ENCODE measurements at regions not wholly inside any gene's neighbourhood (a gene's known extent, or its start where the extent isn't known, plus 50 kb on each side); places are given as distances from the start of the nearest gene placed in this dataset.

DNA sequence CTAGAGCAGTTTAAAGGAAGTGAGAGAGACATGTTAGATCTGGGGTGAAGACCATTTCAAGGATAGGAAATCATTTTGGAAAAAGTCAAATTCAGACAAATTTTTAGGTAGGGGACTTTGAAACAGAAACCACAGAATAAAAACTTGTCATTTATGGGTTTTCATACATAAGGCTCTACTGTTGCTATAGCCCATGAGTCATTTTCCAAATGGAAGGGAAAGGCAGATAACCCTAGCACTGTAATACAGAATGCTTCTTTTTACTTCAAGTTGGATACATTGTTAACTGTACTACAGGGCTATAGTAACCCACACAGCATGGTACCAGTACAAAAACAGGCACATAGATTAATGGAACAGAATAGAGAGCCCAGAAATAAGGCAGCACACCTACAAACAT, 455.4 kb downstream of the EBF1 start:
- DNase-seq: no peak

DNA sequence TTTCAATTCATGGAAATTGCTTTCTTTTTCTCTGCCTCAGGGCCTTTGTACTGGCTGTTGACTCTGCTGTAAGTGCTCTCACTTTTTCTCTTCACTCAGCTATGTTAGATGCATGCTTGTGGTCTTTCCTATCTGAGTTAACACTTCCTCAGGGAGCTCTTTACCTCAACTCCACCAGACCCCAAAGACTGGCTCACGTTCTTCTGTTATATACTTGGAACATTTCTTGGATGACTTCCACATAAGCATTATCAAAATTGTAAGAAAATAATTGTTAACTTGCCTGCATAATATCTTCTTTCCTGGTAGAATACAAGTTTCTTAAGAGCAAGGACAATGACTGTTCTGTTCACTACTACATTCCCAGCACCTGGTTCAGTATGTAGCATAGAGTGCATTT, 455.9 kb downstream of the EBF1 start:
- DNase-seq: no peak

DNA sequence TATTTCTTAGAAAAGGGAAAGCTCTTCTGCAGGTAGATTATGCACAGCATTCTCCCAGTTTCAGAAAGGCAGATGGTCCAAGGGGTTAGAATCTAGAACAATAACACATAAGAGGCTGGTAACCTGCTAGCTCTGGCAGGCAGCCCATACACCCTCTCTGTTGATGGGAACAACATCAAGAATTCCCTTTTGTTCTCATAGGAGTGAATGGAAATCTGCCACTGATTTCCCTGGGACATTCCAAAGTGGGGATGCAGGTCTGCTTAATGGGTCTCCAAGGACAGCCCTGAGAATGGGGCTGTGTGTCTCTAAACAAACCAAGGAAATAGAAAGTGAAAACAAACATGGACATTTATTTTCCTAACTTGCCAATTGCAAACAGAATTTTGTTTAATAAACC, 456.8 kb downstream of the EBF1 start:
- DNase-seq: no peak

DNA sequence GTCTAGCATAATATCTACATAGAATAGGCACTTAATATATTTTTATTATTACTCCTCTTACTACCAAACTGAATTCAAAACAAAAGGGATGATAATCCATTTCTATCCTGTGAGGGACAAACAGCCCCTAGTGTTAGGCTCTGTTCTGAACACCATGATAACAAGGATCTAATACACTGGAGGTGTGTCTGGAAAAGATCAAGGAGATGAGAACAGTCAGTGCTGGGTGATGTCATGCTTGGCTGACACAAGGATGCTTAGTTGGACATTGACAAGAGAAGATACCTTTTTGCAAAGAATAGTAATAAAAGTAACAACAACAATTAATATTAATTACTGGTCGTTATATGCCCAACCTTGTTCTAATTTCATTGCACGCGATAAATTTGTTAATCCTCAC, 458.7 kb downstream of the EBF1 start:
- no peak for DNase-seq

DNA sequence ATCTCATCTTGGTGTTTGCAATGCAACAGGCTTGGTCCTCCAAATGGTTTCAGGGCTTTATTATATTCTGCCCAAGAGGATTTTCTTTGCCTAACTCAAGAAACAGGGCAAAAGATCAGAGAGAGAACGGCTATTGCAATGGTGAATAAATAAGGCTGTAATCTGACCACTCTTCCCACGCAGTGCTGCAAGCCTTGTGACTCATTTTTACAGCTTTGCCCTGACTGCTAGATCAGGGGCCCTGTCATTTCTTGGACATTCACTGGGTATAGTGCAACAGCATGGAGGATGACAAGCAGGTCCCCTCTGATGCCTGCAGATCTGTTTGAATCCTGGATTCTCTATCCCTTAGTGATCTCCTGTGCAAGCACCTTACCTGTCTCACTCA, 459.1 kb downstream of the EBF1 start:
- no peak for DNase-seq

DNA sequence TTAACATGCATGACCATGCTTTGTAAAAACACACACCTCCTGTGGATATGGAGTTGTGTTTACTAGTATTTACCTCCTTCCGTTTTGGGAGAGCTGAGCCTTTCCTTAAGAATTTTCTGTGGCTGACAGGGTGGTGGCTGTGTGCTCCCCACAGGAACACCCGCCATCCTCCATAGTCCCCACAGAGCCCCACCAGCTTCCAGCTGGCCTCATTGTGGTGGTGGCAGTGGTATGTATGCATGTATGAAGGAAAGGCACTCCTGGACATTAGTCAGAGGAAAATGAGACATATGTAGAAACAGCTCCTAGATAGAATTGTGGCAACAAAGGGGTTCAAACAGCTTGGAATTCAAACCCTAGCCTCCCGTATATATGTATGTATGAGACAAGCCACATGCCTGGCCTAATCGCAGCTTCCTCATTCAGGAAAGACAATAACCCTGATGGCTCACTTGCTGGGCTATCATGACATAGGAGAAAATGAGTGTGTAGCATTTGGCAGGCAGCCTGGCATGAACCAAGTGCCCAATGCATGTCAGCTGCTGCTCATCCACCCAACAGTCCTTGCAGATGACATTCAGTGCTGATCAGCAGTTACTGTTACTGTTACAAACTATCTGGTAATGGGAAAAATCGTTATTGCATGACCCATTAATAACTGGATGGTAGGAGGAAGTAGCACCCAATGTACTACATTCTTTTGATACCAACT, 459.7 kb downstream of the EBF1 start:
- DNase-seq: no peak

DNA sequence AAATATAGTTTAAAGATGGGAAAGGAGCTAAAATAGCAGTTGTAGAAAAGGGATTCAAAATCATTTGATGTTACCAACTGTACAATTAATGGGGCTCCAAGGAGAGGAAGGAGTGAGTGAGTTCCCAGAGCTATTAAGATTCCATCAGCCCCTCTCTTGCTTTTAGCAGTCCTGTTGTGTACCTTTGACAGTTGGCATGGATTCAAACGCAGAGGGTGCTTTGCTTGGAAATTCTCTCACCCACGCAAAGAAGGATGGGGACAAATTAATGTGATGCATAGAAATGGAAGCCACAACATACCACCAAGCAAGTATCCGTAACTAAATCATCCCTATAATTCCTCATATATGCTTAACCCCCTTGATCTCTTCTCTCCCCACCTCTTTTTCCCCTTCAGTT, 461.3 kb downstream of the EBF1 start:
- DNase-seq: no peak

DNA sequence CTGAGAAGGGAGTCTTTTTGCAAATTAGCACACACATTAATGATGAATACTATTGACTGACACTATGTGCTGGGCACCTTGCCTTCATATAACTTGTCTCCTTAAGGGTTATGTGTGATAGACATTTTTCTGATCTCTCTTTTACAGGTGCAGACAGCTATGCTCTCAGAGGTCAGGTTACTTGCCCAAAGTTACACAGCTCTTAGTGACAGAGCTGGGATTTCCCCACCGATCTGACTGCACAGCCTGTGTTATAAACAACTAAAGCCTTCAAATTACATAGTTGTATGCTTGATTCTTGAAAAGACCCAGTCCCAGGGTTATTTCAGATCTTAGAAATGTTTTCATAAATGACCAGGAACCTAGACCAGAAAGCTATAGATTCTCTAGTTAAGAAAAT, 462.7 kb downstream of the EBF1 start:
- no peak for DNase-seq

DNA sequence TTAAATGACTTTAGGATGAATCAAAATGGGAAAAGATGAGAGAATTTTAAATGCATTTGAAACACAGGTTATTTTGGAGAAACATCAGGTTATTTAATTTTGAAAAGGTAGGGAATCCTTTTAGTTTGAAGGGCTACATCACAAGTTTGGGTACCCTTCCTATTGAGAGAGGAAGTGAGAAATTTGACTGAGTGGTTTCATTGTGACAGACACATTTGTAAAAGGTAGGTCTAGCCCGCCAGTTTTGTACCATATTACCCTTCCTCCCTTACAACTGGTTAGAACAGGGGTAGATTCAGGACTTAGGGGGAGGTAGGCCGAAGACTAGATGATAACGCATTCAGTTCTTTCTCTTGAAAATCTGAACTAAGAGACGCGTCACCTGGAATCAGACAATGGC, 464.2 kb downstream of the EBF1 start:
- no peak for DNase-seq

DNA sequence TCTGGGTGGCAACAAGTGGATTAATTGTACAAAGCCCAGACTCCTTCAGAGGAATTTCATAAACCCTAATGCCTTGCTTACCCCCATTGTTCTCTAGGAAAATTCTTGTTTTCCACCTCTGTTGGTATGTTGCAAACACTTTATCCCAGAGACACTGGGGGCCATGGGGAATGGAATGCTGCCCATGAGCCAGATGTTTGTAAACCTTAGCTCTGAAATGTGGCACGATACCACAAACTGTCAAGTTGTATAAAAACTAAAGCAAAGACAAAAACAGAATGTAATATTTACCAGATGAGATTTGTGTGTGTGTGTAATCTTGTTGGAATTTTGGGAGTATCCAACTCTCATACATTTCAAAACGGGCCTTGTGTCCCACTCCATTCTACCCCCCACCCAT, 465.0 kb downstream of the EBF1 start:
- no peak for DNase-seq

DNA sequence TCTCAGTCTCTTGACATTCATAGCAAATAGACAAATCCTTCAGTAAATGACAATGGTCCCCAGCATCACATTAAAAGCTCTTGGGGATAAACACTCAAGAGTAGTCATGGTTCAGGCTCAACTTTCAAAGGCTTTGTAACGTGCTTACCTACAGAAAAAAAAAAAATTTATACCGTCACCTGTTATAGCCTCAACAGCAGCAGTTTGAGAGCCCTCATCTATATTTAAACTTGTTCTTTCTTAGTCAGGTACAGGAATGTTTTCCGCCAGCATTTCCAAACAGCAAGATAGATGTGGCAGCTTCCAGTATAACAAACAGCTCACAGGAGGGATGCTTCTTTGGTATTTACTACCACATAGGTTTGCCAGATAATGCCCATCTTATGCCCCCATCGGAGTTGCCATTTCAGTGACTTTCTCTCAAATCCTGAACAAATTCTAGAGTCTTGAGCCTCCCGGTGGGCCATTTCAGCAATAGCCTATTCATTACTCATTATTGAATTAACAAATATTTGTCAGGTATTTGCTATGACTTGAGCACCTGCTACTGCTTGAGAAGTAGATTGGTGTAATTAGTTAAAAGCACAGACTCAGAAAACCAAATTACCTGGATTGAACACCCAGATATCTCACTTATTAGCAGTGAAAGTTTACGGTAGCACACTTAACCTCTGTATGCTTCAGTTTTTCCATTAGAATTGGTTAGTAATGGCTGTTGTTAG, 470.0 kb downstream of the EBF1 start:
- DNase-seq: no peak

DNA sequence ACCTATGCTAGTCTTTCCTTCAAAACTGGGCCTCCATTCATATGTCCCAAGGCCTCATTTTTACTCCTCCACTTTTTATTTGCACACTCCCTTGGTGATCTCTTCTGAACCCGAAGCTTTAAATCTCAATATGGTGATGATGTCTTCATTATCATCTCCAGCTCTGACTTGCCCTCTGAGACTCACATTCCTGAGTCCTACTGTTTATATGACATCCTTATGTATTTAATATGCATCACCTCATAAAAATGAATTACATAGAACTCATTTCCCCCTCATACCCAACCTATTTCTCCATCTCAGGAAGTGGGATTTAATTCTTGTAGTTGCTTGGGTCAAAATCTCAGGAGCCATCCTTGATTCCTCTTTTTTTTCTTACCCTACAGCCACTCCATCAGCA, 473.0 kb downstream of the EBF1 start:
- no peak for DNase-seq

DNA sequence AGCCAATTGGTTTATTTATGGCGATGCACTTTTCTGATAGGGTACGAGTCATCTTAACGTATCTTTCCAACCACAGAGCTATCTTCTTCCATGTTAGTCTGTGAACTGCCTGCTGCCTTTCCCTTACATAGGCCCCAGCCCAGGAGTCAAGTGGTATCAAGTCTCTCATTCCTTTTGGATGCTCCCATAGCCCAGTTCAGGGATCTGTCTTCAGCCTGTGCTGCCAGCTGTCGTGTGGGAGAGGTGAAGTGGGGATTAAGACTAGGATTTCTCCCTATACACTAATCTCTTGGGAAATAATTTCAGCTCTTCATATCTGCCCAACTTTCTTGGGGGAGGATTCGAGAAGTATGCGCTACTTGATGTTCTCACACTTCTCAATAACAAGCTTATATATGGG, 475.7 kb downstream of the EBF1 start:
- DNase-seq: no peak

DNA sequence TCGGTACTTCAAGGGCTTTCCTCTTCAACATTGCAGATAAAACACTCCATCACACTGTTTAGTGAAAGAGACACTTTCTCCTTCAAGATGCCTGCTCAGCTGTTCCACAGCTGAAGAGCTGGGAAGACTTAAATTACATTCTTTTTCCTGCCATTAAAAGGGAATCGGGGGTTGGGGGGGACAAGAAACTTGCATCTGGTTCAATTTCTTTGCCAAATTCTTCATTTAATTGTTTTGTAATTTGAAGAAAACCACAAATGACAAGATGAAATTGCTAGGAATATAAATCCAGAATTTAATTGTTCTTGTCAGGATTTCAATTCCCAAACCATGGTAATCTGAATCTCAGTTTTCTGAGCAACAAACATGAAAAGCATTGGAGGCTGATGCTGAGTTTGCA, 478.3 kb downstream of the EBF1 start:
- DNase-seq: no peak

DNA sequence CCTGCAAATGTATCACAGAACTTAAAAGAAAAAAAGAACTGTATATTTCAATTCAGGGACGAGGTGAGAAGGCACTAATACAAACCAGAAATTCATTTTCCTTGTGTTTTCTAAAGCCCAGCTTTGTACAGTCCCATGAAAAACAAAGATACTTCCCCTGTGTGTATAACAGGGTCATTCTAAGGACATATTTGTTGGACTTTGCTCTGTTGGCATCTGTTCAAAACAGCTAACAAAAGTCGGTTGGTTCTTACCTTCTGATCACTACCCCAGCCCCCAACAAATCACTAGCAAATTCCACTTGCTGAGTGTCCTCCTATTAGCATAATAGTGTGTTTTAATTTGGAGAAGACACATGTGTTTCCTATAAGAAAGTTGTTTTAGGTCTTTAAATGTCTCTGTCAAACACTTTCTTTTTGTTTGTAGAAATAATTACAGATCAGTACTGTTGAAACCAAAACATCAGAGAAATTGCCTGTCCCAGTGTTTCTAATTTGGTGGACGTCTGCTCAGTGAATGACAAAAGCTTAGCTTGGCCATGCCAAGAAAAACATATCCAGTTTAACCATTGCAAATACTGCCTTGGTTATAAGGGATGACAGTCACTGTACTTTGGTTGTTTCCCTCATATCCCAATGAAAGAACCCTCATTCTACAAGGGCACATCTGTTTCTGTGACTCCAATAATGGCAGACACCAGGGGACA, 480.5 kb downstream of the EBF1 start:
- DNase-seq: no peak

DNA sequence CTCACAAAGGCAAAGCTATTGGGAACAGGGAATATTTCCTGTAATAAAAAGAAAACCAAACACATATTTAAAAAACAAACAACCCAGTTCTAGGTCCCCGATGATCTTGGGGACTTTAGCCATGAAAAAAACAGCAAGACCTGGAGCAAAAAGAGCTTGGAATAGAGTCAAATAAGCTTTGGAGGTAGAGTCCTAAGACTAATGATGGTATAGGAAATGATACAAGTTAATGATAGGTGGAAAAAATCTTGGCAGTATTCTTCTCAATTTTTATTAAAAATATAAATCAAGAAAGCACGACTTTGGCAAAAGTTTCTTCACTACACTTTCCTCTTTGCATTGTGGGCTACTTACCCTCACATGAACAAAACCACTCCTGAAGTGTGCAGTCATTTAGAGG, 481.5 kb downstream of the EBF1 start:
- DNase-seq: no peak

DNA sequence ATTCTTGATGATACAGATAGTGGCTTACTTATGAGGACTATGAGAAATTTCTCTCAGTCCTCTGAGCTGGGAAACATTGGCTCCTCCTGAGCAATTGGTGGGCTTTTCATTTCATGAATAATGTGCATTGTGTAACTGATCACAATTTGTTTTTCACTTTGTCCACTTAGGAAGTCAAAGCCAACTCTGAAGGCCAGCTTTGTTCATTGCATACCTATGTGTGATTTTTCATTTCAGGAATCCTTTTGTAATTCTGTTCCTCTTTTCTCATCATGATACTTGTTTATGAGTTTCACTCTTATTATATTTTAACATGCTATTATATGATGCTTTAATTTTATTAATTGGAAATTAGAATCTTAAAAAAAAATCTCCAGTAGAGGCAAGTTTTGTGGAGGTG, 483.0 kb downstream of the EBF1 start:
- DNase-seq: no peak

DNA sequence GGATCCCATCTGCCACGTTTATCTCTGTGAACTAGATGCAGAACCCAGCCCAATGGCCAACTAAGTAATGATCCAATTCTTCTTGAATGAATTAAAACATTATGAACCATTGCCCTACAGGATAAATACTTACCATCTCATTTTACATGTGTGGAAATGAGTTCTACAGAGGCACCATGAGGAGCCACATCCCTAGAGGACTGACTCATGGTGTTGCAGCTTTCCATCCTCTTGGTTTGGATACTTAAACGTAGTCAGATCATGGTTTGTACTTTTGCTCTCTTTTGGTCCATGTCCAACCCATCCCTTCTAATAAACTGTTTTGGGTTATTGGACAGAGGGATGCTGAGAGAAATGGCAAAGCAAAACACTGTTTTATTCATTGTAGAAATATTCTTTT, 484.8 kb downstream of the EBF1 start:
- no peak for DNase-seq

DNA sequence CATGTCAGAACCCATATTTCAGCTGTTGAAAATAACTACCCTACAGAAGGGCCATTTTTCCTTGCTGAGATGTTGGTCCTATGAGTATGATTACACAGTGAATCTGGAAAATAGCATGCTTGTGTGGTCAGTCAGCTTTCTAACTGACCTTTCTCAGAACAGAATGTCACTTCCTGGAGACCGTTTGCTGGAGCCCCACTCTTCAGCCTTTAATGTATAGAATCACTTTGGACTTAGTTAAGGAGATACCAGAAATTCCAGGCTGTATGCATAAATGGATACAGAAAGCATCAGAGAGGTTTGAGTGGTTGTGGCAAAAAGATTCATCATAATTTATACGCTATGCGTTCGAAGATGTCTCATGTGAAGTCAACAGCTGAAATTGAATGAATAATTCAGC, 488.1 kb downstream of the EBF1 start:
- DNase-seq: no peak

DNA sequence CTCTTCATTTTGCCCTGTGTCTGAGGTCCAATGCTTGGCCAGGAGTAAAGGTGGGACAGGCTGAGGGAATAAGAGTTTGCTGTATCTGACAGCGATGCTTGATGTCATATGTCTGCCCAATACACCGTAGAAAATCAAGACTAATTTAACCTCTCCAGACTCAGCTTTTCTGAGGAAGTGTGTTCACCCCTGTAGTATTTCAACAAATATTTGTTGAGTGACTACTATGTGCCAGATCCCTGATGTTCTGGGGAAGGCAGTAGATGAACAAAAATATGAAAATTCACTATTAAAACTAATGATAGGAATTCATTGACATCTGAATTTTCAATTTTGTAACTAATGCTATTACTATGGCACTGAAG, 489.7 kb downstream of the EBF1 start:
- no peak for DNase-seq

DNA sequence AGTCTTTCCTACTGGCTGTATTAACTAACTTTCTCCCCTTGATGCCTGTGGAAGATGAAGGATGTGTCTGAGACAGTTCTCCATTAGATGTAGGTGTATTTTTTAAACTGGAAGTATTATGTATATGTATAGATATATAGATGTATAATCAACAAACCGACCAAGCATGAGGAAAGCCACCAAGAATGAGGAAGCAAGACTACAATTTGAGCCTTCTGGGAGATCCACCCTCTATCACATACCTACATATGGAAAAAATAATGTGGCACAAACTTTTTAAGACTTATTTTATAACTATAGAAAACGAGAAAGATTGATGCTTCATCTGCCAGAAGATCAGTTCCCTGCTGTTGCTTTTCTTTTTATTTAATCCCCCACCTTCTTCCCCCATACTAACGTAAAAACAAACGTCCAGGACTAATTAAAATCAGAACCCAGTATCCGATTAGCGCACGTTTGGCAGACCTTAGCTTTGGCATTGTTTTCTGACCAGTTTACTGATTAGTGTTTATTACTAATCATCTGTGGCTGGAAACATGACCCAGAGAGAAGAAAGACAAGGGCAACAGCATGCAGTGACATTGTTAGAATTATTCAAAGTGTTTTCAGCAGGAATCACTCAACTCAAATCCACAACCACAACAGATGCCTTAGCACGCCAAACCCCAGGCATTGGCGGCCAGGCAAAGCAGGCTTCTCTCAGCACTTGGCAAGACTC, 490.2 kb downstream of the EBF1 start:
- DNase-seq: no peak

DNA sequence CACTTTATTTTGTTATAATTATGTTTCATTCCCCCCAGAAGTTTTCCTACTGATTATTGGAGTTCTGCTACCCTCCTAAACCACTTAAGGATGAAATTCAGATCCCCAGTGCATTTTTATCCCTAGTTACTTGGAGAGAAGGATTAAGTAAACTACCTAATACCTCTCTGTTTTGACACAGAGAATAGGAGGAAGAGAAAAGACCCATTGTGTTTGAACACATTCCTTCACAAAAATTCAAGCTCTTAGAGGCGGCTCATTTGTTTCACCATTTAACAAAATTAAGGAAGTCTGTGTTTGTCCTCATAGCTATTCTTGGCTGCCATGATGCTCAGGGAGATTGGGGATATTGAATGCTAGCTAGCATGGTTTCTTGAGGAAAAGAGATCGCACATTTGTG, 492.6 kb downstream of the EBF1 start:
- DNase-seq: no peak

DNA sequence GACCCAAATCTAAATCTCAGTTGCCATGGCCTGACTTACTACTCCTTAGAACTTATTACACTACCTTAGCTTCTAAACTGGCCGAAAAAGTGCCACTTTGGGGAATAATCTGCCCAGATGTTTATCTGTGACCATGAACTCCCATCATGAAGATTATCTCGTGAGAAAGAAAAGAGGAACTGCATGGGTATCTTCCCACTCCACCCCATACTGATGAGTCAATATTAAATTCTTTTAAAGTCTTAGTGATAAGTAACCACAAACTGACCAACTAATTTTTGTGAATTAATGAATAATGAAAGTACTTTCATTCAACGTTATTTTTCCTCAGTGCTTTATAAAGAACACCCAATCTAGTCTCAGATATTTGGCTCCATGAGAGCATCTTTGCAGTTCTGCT, 493.5 kb downstream of the EBF1 start:
- no peak for DNase-seq

DNA sequence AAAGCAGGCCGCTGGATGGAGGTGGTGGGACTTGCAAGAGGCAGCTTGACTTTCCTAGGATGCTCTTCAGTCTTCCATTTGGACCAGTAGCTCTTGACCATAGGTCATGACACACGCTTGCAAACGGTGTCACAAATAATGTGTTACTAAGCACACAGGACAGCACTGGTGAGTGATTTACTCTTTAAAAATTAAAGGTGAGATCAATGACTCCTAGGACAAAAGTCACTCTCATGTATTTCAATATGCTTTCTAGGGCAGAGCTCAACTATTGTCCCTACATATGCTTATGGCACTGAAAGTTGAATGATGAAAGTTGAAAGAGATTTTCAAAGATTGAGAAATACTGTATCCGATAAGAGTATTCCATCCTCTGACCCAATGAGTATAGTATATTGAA, 496.7 kb downstream of the EBF1 start:
- DNase-seq: no peak
